K562 (cell line): ENCODE measurements at regions not wholly inside any gene's neighbourhood (a gene's known extent, or its start where the extent isn't known, plus 50 kb on each side); places are given as distances from the start of the nearest gene placed in this dataset.

Experiments used
- ATAC-seq: fragments of 200-7000 bp; cut with Tn5 transposase; 3 replicates; pipeline ENCODE4 v1.9.1; 2020; ENCODE audit warnings: moderate library complexity
- BruUV-seq: library from RNA; stranded (reverse); fragments of 400-500 nt; replicated peaks from 2 replicates; lab custom pipeline; 2021; lab: Mats Ljungman, UMichigan
- CTCF ChIA-PET: fragments of 300-600 bp; formaldehyde crosslinking; extraction: SDS; loops from one replicate; lab custom pipeline; 2021; ENCODE audit warnings: low intra/inter-chr PET ratio; lab: Yijun Ruan, JAX
- POLR2A ChIA-PET: fragments of 300-600, 350-650 bp; sonication (Branson Sonifier 250); formaldehyde crosslinking; extraction: SDS; loops from one replicate; lab custom pipeline; 2021; ENCODE audit warnings: antibody characterized with exemption, inconsistent platforms; lab: Yijun Ruan, JAX
- DNase-seq, 4 experiments: peaks; one replicate each; pipeline versions ENCODE4 v3.0.0 to v3.0.0-alpha.2; 2011 to 2018; ENCODE audit warnings: low spot score in 3 of 4, mixed read lengths in 3 of 4; ENCODE audit errors: extremely low read depth in 1 of 4
- FAIRE-seq: peaks from 2 replicates; lab custom pipeline; 2011; peaks lifted over from hg19 to GRCh38; lab: Jason Lieb, UNC
- H2AFZ ChIP-seq: 2 replicates; pipeline ENCODE4 v1.6.0; 2011; ENCODE audit warnings: low read depth, low read length, control low read depth, inconsistent platforms
- H3K27ac ChIP-seq: fragments of 200-600 bp; 3 replicates; pipeline ENCODE4 v1.8.0; 2011; ENCODE audit warnings: low read depth, mild to moderate bottlenecking, control low read depth, inconsistent platforms, low read length, moderate library complexity, mixed read lengths; ENCODE audit errors: extremely low read depth
- H3K27me3 ChIP-seq, 2 experiments: fragments of 300-600 bp in 1 of 2; 2 replicates in 1 of 2; 3 replicates in 1 of 2; pipeline versions ENCODE4 v1.6.0 to v1.8.0; 2011; ENCODE audit warnings: inconsistent platforms in 2 of 2, low read length in 2 of 2, mild to moderate bottlenecking in 1 of 2, mixed read lengths in 1 of 2, moderate library complexity in 1 of 2; ENCODE audit not compliant: control insufficient read depth in 2 of 2, insufficient read depth in 2 of 2
- H3K36me3 ChIP-seq: fragments of 300-600 bp; 3 replicates; pipeline ENCODE4 v1.8.0; 2011; ENCODE audit warnings: mild to moderate bottlenecking, low read length, inconsistent platforms; ENCODE audit not compliant: control insufficient read depth, insufficient read depth
- H3K4me1 ChIP-seq, 2 experiments: fragments of 200-600 bp in 1 of 2; replicated peaks in 1 of 2; 2 replicates in 1 of 2; 3 replicates in 1 of 2; pipeline versions ENCODE4 v1.5.1 to v1.8.0; 2011; ENCODE audit warnings: inconsistent platforms in 2 of 2, low read length in 2 of 2, mild to moderate bottlenecking in 1 of 2, mixed read lengths in 1 of 2, moderate library complexity in 1 of 2; ENCODE audit not compliant: control insufficient read depth in 2 of 2, insufficient read depth in 2 of 2
- H3K4me2 ChIP-seq: 2 replicates; pipeline ENCODE4 v1.6.1; 2011; ENCODE audit warnings: low read length, control low read depth, inconsistent platforms, mixed read lengths; ENCODE audit not compliant: insufficient read depth
- H3K4me3 ChIP-seq: fragments of 200-600 bp; sonication (generic), shearing (Covaris generic); 2 replicates; pipeline ENCODE4 v1.5.1; 2016; ENCODE audit warnings: control low read depth, inconsistent platforms
- H3K79me2 ChIP-seq: fragments of 200-600 bp; 3 replicates; pipeline ENCODE4 v1.8.0; 2011; ENCODE audit warnings: low read length, inconsistent platforms; ENCODE audit not compliant: control insufficient read depth, insufficient read depth
- H3K9ac ChIP-seq, 2 experiments: 2 replicates each; pipeline versions ENCODE4 v1.6.0 to v1.6.1; 2011; ENCODE audit warnings: low read depth in 2 of 2, low read length in 2 of 2, control low read depth in 1 of 2, inconsistent platforms in 1 of 2, mild to moderate bottlenecking in 1 of 2, mixed read lengths in 1 of 2; ENCODE audit not compliant: insufficient read depth in 1 of 2
- H3K9me1 ChIP-seq: one replicate; pipeline ENCODE4 v1.6.0; 2011; ENCODE audit warnings: inconsistent platforms, mild to moderate bottlenecking, low read length, moderate library complexity; ENCODE audit not compliant: control insufficient read depth, insufficient read depth
- H3K9me3 ChIP-seq: replicated peaks from 2 replicates; pipeline ENCODE4 v1.5.1; 2011; ENCODE audit warnings: low read depth, low read length, inconsistent platforms; ENCODE audit not compliant: control insufficient read depth, insufficient read depth
- H4K20me1 ChIP-seq: replicated peaks from 2 replicates; pipeline ENCODE4 v1.6.1; 2011; ENCODE audit warnings: low read length, inconsistent platforms, mixed read lengths; ENCODE audit not compliant: control insufficient read depth, insufficient read depth
- CBFA2T2 ChIP-seq: fragments of 450-650 bp; conservative IDR thresholded peaks from 2 replicates; pipeline ENCODE4 v1.6.1; 2017; ENCODE audit warnings: mild to moderate bottlenecking
- CBX5 ChIP-seq: IDR thresholded peaks from 2 replicates; pipeline ENCODE4 v1.6.1; 2014; ENCODE audit warnings: low read depth, borderline replicate concordance
- HDGF ChIP-seq: fragments of 450-650 bp; IDR thresholded peaks from 2 replicates; pipeline ENCODE4 v1.6.1; 2016
- KHSRP ChIP-seq: fragments of 450-650 bp; IDR thresholded peaks from 2 replicates; pipeline ENCODE4 v1.6.1; 2017
- MAFF ChIP-seq: IDR thresholded peaks from 2 replicates; pipeline ENCODE4 v1.6.1; 2012; ENCODE audit warnings: low read length, improper control_type of control experiment
- PKNOX1 ChIP-seq: fragments of 450-650 bp; IDR thresholded peaks from 2 replicates; pipeline ENCODE4 v1.6.1; 2016
- SRSF7 ChIP-seq: fragments of 200-400 bp; formaldehyde crosslinking; optimal IDR thresholded peaks from 2 replicates; pipeline ENCODE3; 2017; ENCODE audit warnings: mild to moderate bottlenecking, low read depth, low read length
- TAF9B ChIP-seq: fragments of 450-650 bp; IDR thresholded peaks from 2 replicates; pipeline ENCODE4 v1.6.1; 2018; ENCODE audit warnings: mild to moderate bottlenecking; ENCODE audit not compliant: partially characterized antibody
- THRAP3 ChIP-seq: fragments of 450-650 bp; IDR thresholded peaks from 2 replicates; pipeline ENCODE4 v1.6.1; 2016; ENCODE audit warnings: mild to moderate bottlenecking, inconsistent platforms, borderline replicate concordance
- TSHZ1 ChIP-seq: fragments of 250-450 bp; sonication (Bioruptor Pico); IDR thresholded peaks from 2 replicates; pipeline ENCODE4 v1.4.0; 2020; ENCODE audit warnings: mild to moderate bottlenecking, moderate library complexity
- ZNF324 ChIP-seq: fragments of 250-450 bp; sonication (Bioruptor Pico); IDR thresholded peaks from 2 replicates; pipeline ENCODE4 v1.4.0; 2020; ENCODE audit warnings: mild to moderate bottlenecking
- ZNF347 ChIP-seq: fragments of 450-650 bp; formaldehyde crosslinking; IDR thresholded peaks from 2 replicates; pipeline ENCODE4 v1.4.0; 2020; ENCODE audit warnings: low read depth, mild to moderate bottlenecking, moderate library complexity
- WGBS: fragments of 100-300 bp; shearing (Covaris generic); methylation state at CpG from one replicate; pipeline ENCODE4 v1.1.6; 2016; ENCODE audit warnings: low coverage, mixed read lengths; ENCODE audit not compliant: insufficient coverage; ENCODE audit errors: missing lambda C conversion rate; 5-methylcytosine and 5-hydroxymethylcytosine counted together
- in situ Hi-C: fragments of 300-500 bp; cut with MboI; formaldehyde crosslinking; loops from 4 replicates; pipeline ENCODE4 v1.15.0; 2018; ENCODE audit warnings: inconsistent platforms, mixed read lengths
- intact Hi-C: fragments of 100-400 bp; cut with micrococcal nuclease; formaldehyde crosslinking; loops from 2 replicates; pipeline ENCODE4 v1.14.2; 2022

GRCh38 chr5:96318569-96319110 lies 114.4 kb downstream of the PCSK1 start:
- TF ChIP-seq PKNOX1 (no peak), THRAP3 (no peak)
- H4K20me1 ChIP-seq: no peaks in the 10 kb centered on the region
- no peaks in the 10 kb centered on the region for H3K9me3 ChIP-seq
- H2AFZ ChIP-seq: no peak overlapping the region
- H3K9me1 ChIP-seq: no peaks in the 10 kb centered on the region
- H3K9ac ChIP-seq: no peak overlapping the region
- no peak for FAIRE-seq
- H3K27me3 ChIP-seq: 0 out of 5 replicates have a peak, but pooled peaks cover 0 to 2% of the 10 kb centered on the region in 2 experiments
- H3K4me2 ChIP-seq: no peak overlapping the region
- intact Hi-C loops: no loop called here
- CTCF ChIA-PET: no interaction called here
- no peaks in the 10 kb centered on the region for H3K4me1 ChIP-seq
- H3K79me2 ChIP-seq: no peaks in the 10 kb centered on the region
- H3K4me3 ChIP-seq: no peak overlapping the region
- no peak for ATAC-seq
- no TSS peak for BruUV-seq
- DNase-seq: no peak
- POLR2A ChIA-PET: interaction anchor here (0.7 kb wide), 1 partner anchor 272 kb away, joined by 3 read pairs; no protein-coding TSS in a partner anchor
- 0% methylated on average over 1 of the region's 1 CpG for WGBS
- H3K27ac ChIP-seq: no peak overlapping the region
- in situ Hi-C loops: no loop called here
- H3K36me3 ChIP-seq: no peaks in the 10 kb centered on the region

GRCh38 chr5:96317945-96318344 lies 115.1 kb downstream of the PCSK1 start:
- H4K20me1 ChIP-seq: no peaks in the 10 kb centered on the region
- no TSS peak for BruUV-seq
- no peak overlapping the region for H3K9ac ChIP-seq
- intact Hi-C loops (no loop called here), in situ Hi-C loops (no loop called here)
- no peak for TF ChIP-seq ZNF347 (CRISPR knock-in tag)
- TF ChIP-seq TSHZ1 (CRISPR knock-in tag): no peak
- TF ChIP-seq CBFA2T2: no peak
- TF ChIP-seq CBX5: no peak
- TF ChIP-seq MAFF: no peak
- no peak for TF ChIP-seq HDGF
- no peak for TF ChIP-seq TAF9B
- no peak for TF ChIP-seq ZNF324 (CRISPR knock-in tag)
- no peak for TF ChIP-seq KHSRP
- TF ChIP-seq SRSF7: no peak
- H3K4me3 ChIP-seq: no peak overlapping the region
- no peaks in the 10 kb centered on the region for H3K79me2 ChIP-seq
- H3K27ac ChIP-seq: no peak overlapping the region
- no peak overlapping the region for H2AFZ ChIP-seq
- ChIA-PET POLR2A (interaction anchor here (1.0 kb wide), 1 partner anchor 237 kb away, joined by 3 read pairs; no protein-coding TSS in a partner anchor), CTCF (interaction anchor here (0.6 kb wide), 1 partner anchor 85 kb away, joined by 3 read pairs; no protein-coding TSS in a partner anchor)
- no peaks in the 10 kb centered on the region for H3K9me3 ChIP-seq
- H3K27me3 ChIP-seq: 0 out of 5 replicates have a peak, but pooled peaks cover 0 to 2% of the 10 kb centered on the region in 2 experiments
- ATAC-seq (no peak), DNase-seq (no peak), FAIRE-seq (no peak)
- no peaks in the 10 kb centered on the region for H3K36me3 ChIP-seq
- H3K4me2 ChIP-seq: no peak overlapping the region
- H3K9me1 ChIP-seq: no peaks in the 10 kb centered on the region
- H3K4me1 ChIP-seq: no peaks in the 10 kb centered on the region
- 2% methylated on average over 3 of the region's 3 CpGs for WGBS
